ELR (cell line): ENCODE measurements at regions not wholly inside any gene's neighbourhood (a gene's known extent, or its start where the extent isn't known, plus 50 kb on each side); places are given as distances from the start of the nearest gene placed in this dataset.
"Not testable (repeated sequence)": the region's sequence is repeated elsewhere in the genome, so short reads cannot be mapped to it uniquely, and the experiment has no call there.

Source experiments
- DNase-seq: peaks from one replicate; pipeline ENCODE4 v3.0.0-alpha.2; 2015; ENCODE audit warnings: low read depth

GRCh38 chr1:65527707-65528503 is 107.4 kb downstream of the LEPR start:
- DNase-seq, result peak; percentile 49

DNA sequence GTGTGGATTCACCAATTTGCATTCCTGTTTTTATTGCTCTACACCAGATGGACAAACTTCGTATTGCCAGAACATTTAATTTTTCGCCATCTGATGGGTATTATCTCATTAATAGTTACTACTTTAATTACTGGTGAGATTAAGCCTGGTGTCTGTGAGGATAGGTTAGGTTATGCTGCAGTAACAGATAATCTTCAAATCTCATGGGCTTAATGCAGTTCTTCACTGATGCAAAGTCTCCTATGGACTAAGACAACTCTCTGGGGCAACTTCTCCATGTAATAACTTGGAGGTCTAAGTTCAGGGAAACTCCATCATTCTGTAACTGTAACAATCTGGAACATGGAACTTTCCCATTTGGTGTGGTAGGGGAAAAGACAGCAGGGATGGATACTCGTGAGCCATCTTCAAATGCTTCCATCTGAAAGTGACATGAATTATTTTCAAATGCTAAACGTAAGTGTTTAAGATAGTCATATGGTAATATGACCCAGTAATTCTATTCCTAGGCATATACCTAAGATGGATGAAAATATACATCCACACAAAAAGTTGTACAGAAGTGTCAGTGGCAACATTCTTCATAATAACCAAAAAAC is 111.6 kb downstream of the LEPR start:
- DNase-seq, result no peak

GRCh38 chr1:65535981-65536380 is 115.5 kb downstream of the LEPR start:
- no peak for DNase-seq

DNA sequence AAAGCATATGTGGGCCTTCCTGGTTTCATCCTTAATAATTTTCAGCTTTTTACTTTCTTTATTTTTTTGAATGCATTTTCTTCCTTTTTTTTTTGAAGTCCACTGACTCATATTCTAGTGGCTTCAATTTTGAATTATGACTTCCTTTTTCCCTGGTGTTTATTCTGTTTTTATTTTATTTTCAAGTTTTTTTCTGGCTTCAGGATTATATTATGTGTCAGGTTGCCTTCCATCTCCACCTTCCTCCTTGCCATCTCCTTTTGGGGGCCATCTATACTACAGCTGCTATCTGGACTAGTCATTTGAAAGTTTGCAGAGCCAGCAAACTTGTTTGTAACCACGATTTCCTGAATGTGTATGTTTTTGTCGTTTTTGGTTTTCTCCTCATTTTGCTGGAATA is 117.6 kb downstream of the LEPR start:
- no peak for DNase-seq

GRCh38 chr1:65538664-65539063 is 118.2 kb downstream of the LEPR start:
- no peak for DNase-seq

DNA sequence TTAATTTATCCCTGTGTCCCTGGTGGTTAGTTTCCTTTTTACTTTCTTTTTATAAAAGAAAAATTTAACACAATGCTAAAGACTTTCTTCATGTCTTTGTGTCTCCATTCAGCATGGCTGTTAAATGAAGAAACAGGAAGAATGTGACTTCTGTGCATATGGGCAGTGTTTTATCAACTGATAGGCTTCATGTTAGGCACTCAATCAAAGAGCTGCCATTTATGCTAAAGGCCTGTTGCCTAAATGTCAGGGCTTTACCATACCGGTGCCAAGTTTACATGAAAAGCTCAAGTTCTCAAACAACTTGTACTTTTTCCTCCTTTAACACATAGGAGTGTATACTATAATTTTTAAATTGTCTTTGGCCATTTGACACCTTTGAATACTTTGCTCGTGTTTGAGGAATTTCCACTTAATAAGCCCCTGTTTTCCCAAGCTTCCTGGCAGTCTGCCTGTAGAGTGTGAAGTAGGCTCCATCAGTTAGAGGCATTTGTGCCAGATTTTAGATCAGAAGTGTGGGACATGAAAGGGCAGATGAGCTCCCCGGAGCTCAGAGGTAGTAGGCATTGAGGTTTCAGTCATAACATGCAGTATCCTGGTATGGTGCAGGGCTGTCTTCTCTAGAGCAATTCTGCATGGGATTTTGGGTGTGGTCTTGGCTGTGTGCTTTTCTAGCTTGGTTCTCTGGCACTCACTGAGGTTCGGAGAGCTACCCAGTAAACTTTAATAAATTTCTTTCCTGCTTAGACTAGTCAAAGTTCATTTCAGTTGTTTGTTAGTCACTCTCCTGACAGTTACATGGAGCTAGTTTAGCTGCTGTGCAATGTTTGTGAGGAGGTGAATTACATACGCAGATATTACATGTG is 119.0 kb downstream of the LEPR start:
- DNase-seq, result no peak

DNA sequence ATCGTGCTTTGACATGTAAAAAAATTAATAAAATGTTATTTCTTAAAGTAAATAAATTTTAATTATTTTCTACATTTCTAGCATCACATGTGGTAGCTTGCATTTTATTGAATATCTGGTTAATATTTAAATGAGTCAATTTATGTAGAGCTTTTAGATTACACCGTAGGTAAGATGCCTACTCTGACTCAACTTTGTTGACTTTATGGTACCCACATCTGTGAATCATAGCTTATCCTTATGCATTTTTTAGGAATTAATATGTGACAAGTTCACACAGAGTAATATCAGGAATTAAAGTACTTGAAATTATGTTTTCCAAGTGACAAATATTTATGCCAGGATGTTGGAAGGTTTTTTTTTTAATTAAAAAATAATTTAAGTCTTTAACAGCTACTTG is 120.7 kb downstream of the LEPR start:
- peak; percentile 64 for DNase-seq

DNA sequence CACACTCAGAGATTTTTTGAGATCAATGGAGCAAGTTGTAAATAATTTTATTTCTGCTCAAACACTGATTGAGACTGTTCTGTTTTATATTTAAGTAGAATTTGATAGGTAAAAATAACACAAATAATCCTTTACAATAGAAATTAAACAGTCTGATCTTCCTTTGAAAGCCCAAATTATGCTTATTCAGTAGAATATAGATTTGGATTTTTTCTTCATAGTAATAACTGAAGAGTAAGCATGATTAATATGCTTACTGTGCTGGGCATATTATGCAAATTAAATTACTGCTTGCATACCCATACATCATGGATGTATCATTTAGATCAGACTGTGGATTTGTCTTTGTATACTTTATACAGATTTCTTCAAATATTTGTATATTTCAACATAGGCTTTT is 121.4 kb downstream of the LEPR start:
- no peak for DNase-seq

DNA sequence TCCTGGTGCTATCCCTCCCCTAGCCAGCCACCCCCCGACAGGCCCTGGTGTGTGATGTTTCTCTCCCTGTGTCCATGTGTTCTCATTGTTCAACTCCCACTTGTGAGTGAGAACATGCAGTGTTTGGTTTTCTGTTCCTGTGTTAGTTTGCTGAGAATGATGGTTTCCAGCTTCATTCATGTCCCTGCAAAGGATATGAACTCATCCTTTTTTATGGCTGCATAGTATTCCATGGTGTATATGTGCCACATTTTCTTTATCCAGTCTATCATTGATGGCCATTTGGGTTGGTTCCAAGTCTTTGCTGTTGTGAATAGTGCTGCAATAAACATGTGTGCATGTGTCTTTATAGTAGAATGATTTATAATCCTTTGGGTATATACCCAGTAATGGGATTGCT is 122.1 kb downstream of the LEPR start:
- not testable (repeated sequence) for DNase-seq

GRCh38 chr1:65550306-65551010 is 130.0 kb downstream of the LEPR start:
- DNase-seq, result not testable (repeated sequence)

- not testable (repeated sequence) for DNase-seq
Measured at GRCh38 chr1:65552484-65552883, 132.0 kb downstream of the LEPR start.

DNA sequence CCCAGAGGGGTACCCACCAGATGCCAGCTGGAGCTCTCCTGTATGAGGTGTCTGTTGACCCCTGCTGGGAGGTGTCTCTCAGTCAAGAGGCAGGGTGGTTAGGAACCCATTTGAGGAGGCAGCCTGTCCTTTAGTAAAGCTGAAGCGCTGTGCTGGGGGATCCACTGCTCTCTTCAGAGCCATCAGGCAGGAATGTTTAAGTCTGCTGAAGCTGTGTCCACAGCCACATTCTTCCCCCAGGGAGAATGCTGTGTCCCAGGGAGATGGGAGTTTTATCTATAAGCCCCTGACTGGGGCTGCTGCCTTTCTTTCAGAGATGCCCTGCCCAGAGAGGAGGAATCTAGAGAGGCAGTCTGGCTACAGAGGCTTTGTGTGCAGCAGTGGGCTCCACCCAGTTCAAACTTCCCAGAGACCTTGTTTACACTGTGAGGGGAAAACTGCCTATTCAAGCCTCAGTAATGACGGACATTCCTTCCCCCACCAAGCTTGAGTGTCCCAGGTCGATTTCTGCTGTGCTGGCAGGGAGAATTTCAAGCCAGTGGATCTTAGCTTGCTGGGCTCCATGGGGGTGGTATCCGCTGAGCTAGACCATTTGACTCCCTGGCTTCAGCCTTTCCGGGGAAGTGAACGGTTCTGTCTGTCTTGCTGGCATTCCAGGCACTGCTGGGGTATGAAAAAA is 133.8 kb downstream of the LEPR start:
- not testable (repeated sequence) for DNase-seq

DNA sequence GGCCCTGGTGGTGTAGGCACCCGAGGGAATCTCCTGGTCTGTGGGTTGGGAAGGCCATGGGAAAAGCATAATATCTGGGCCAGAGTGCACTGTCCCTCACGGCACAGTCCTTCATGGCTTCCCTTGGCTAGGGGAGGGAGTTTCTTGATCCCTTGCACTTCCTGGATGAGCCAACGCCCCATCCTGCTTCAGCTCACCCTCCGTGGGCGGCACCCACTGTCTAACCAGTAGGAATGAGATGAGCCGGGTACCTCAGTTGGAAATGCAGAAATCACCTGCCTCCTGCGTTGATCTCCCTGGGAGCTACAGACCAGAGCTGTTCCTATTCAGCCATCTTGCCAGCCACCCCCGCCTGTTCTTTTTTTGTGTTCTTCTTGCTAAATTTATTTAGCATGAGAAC is 134.4 kb downstream of the LEPR start:
- DNase-seq, result no peak

- no peak for DNase-seq
Measured at GRCh38 chr1:65558215-65558614, 137.7 kb downstream of the LEPR start.

- DNase-seq, result no peak
Measured at GRCh38 chr1:65564493-65564892, 144.0 kb downstream of the LEPR start.

DNA sequence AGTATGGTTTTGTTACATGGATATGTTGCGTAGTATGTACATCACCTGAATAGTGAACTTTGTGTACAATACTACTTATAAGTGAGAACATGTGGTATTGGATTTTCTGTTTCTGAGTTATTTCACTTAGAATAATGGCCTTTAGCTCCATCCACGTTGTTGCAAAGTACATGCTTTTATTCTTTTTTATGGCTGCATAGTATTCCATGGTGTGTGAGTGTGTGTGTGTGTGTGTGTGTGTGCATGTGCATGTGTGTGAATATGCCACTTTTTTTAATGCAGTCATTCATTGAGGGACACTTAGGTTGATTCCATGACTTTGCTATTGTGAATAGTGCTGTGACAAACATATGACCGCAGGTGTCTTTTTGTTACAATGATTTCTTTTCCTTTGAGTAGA is 147.8 kb downstream of the LEPR start:
- DNase-seq, result no peak

DNA sequence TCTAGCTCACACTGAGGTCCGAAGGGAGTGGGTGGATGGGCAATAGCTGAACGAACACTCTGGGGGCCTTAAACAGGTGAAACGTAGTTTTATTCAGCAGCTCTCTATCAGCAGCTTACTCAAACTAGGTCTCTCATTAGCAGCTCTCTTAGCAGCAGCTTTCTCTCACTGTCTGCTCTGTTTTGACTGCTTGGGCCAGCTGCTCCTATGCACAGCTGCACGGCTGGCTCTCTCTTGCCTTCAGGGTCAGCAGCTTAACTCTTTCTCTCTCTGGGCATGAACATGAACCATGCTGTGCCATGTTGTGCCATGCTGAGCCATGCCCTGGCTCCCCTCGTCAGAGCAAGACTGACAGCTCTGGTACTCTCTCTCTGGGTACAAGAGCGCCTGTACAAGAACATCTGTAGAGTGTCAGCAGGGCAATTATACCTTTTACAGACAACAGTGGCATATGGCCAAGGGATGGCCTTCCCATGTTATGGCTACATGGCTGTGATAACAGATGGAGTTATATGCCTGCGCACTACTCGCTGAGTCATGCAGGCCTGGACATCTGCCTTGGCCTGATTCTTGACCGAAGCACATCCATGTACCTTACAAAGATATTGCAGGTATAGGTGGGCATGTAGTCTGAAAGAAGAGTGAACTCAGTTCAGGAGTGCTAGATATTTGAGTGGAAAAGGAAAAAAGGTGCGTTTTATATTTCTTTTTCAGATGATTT is 152.4 kb downstream of the LEPR start:
- no peak for DNase-seq

GRCh38 chr1:65577278-65577677 is 156.8 kb downstream of the LEPR start:
- DNase-seq, result no peak

- peak; percentile 26 for DNase-seq
Measured at GRCh38 chr1:65577982-65578381, 157.5 kb downstream of the LEPR start.

DNA sequence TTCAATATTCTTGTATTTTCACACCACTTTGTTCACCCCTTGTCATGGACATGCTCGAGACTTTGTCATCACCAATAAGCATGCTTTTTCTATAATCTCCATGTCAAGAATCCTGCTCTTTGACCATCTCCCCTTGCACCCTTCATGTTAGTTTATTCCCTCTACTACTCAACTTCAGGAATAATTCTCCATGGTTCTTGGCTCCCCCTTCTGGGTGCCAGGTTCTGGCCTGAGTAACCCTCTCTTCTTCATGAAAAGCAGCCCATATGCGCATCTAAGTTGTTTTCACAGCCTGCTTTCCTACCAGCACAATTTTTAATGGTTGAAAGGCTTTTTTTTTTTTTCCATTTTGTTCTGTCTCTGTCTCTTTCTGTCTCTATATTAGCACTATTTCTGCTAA is 160.7 kb downstream of the LEPR start:
- peak; percentile 21 for DNase-seq

DNA sequence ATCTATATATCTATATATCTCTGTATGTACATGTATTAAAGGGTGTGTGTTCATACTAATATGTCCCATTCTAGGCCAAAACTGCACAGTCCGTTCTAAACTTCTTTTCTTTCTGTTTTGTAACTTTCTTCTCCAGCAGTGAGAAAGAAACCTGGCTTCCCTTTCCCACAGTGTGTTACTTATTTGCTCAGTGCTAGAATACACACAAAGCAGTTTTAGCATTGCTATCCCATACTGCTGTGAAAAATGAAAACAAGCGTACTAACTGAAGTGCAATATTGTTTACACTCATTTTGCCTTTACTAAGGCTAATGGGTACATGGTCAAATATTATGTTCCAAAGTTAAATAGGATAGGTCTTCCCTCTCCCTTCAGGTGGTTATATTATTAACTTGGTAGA is 163.9 kb downstream of the LEPR start:
- DNase-seq, result no peak
